ENCODE measurements at regions not wholly inside any gene's neighbourhood (a gene's known extent, or its start where the extent isn't known, plus 50 kb on each side); places are given as distances from the start of the nearest gene placed in this dataset.

DNA sequence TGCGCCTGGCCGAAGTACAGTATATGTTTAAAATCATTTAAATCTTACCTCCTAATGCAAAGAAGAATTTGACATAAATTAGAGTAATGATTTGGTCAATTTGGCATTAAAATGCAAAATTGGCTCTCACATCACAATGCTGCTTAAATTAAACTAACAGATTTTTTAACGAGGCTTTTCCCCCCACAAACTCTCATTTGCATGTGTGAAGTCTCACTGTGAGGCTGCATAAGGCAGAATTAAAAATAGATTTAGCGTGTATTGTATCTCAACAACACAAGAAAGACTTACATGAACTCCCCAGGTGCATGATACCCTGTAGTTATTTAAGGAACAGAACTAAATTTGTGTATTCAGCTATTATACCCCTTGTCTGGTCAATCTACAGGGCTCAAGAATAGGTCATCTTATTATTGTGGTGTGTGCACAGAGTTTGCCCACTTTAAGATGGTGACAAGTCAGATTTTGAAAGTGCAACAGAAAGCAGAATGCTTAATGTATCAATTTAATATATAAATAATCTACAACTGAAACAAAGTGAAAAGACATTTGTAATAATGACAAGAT is 897.9 kb downstream of the EPHA3 start (continued):
- TF ChIP-seq, protein P1, sequence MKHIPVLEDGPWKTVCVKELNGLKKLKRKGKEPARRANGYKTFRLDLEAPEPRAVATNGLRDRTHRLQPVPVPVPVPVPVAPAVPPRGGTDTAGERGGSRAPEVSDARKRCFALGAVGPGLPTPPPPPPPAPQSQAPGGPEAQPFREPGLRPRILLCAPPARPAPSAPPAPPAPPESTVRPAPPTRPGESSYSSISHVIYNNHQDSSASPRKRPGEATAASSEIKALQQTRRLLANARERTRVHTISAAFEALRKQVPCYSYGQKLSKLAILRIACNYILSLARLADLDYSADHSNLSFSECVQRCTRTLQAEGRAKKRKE (CRISPR knock-in tag; IDR thresholded peaks at IDR 0.05; ENCODE audit: low read depth) = no peak
- TF ChIP-seq CEBPB (IDR thresholded peaks at IDR 0.05) (no peak), HOXB5 (CRISPR knock-in tag; IDR thresholded peaks at IDR 0.05) (no peak), NPAS2 (CRISPR knock-in tag; IDR thresholded peaks at IDR 0.05; ENCODE audit: borderline replicate concordance) (no peak)
- TF ChIP-seq, protein P2, sequence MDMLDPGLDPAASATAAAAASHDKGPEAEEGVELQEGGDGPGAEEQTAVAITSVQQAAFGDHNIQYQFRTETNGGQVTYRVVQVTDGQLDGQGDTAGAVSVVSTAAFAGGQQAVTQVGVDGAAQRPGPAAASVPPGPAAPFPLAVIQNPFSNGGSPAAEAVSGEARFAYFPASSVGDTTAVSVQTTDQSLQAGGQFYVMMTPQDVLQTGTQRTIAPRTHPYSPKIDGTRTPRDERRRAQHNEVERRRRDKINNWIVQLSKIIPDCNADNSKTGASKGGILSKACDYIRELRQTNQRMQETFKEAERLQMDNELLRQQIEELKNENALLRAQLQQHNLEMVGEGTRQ (IDR thresholded peaks at IDR 0.05) = no peak

- H3K4me2 ChIP-seq = no peak overlapping the region
- no peak for DNase-seq (ENCODE audit: low read depth in 1 of 2, low spot score in 1 of 2)
- ATAC-seq = no peak
- ChIA-PET POLR2A (interaction anchor here (0.5 kb wide), 1 partner anchor 472 kb away, joined by 3 read pairs; no protein-coding TSS in a partner anchor), CTCF (interaction anchor here (0.9 kb wide), 2 partner anchors 8 to 53 kb away, joined by 3 read pairs; no protein-coding TSS in a partner anchor)
- H3K27ac ChIP-seq = no peak overlapping the region
- TF ChIP-seq MAFK (IDR thresholded peaks at IDR 0.05; ENCODE audit: partially characterized antibody) (no peak), CTCF (IDR thresholded peaks at IDR 0.05) (no peak), ZSCAN20 (CRISPR knock-in tag; IDR thresholded peaks at IDR 0.05) (no peak), RNF2 (IDR thresholded peaks at IDR 0.05; ENCODE audit: borderline replicate concordance, low read depth) (no peak), RARB (CRISPR knock-in tag; IDR thresholded peaks at IDR 0.05) (no peak), BHLHE40 (IDR thresholded peaks at IDR 0.05; ENCODE audit: low read depth, low read length) (no peak), NFE2L2 (conservative IDR thresholded peaks at IDR 0.05; ENCODE audit: low read length) (no peak)
- TF ChIP-seq, protein P3, sequence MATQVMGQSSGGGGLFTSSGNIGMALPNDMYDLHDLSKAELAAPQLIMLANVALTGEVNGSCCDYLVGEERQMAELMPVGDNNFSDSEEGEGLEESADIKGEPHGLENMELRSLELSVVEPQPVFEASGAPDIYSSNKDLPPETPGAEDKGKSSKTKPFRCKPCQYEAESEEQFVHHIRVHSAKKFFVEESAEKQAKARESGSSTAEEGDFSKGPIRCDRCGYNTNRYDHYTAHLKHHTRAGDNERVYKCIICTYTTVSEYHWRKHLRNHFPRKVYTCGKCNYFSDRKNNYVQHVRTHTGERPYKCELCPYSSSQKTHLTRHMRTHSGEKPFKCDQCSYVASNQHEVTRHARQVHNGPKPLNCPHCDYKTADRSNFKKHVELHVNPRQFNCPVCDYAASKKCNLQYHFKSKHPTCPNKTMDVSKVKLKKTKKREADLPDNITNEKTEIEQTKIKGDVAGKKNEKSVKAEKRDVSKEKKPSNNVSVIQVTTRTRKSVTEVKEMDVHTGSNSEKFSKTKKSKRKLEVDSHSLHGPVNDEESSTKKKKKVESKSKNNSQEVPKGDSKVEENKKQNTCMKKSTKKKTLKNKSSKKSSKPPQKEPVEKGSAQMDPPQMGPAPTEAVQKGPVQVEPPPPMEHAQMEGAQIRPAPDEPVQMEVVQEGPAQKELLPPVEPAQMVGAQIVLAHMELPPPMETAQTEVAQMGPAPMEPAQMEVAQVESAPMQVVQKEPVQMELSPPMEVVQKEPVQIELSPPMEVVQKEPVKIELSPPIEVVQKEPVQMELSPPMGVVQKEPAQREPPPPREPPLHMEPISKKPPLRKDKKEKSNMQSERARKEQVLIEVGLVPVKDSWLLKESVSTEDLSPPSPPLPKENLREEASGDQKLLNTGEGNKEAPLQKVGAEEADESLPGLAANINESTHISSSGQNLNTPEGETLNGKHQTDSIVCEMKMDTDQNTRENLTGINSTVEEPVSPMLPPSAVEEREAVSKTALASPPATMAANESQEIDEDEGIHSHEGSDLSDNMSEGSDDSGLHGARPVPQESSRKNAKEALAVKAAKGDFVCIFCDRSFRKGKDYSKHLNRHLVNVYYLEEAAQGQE (IDR thresholded peaks at IDR 0.05) = no peak
- TF ChIP-seq, protein P2 (IDR thresholded peaks at IDR 0.05) = no peak
- H3K4me3 ChIP-seq = no peak overlapping the region
- no peaks in the 10 kb centered on the region for H3K4me1 ChIP-seq
- no peaks in the 10 kb centered on the region for H3K9me3 ChIP-seq
- no peak for FAIRE-seq
- 3% methylated on average over 3 of the region's 3 CpGs for WGBS (ENCODE audit: missing lambda C conversion rate)
Observed at GRCh38 chr3:90007778-90008499, 900.5 kb downstream of the EPHA3 start.

- CTCF ChIA-PET = interaction anchor here (1.1 kb wide), 2 partner anchors 19 to 44 kb away, joined by 3 read pairs; no protein-coding TSS in a partner anchor
- 3% methylated on average over 3 of the region's 3 CpGs for WGBS (ENCODE audit: missing lambda C conversion rate)
- H3K9me3 ChIP-seq = no peaks in the 10 kb centered on the region
- ATAC-seq (no peak), DNase-seq (ENCODE audit: low read depth in 1 of 2, low spot score in 1 of 2) (no peak), FAIRE-seq (no peak)
- H3K27ac ChIP-seq = no peak overlapping the region
- H3K4me3 ChIP-seq = no peak overlapping the region
- no peak overlapping the region for H3K4me2 ChIP-seq
- no peaks in the 10 kb centered on the region for H3K4me1 ChIP-seq
- POLR2A ChIA-PET = no interaction called here
- TF ChIP-seq BCL3 (IDR thresholded peaks at IDR 0.05) (no peak), RNF2 (IDR thresholded peaks at IDR 0.05; ENCODE audit: borderline replicate concordance, low read depth) (no peak), EP300 (IDR thresholded peaks at IDR 0.05) (no peak), KDM1A (IDR thresholded peaks at IDR 0.05; ENCODE audit: low read depth) (no peak), POLR2AphosphoS2 (conservative IDR thresholded peaks at IDR 0.05; ENCODE audit: low read length) (no peak), CHD4 (IDR thresholded peaks at IDR 0.05; ENCODE audit: borderline replicate concordance) (no peak), RARB (CRISPR knock-in tag; IDR thresholded peaks at IDR 0.05) (no peak)
- TF ChIP-seq, protein P4, sequence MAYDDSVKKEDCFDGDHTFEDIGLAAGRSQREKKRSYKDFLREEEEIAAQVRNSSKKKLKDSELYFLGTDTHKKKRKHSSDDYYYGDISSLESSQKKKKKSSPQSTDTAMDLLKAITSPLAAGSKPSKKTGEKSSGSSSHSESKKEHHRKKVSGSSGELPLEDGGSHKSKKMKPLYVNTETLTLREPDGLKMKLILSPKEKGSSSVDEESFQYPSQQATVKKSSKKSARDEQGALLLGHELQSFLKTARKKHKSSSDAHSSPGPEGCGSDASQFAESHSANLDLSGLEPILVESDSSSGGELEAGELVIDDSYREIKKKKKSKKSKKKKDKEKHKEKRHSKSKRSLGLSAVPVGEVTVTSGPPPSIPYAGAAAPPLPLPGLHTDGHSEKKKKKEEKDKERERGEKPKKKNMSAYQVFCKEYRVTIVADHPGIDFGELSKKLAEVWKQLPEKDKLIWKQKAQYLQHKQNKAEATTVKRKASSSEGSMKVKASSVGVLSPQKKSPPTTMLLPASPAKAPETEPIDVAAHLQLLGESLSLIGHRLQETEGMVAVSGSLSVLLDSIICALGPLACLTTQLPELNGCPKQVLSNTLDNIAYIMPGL (CRISPR knock-in tag; IDR thresholded peaks at IDR 0.05; ENCODE audit: borderline replicate concordance) = no peak
Observed at GRCh38 chr3:90010341-90010740, 902.9 kb downstream of the EPHA3 start.
